HCT116 (cell line): ENCODE measurements at regions not wholly inside any gene's neighbourhood (a gene's known extent, or its start where the extent isn't known, plus 50 kb on each side); places are given as distances from the start of the nearest gene placed in this dataset.

Experiments used
- CTCF ChIP-seq, 3 experiments: fragments of 200-600 bp in 1 of 3; sonication (generic) in 1 of 3; IDR thresholded peaks in 2 of 3; conservative IDR thresholded peaks in 1 of 3; 2 replicates each; pipeline ENCODE4 v1.5.1; 2012 to 2017; ENCODE audit warnings: low read depth in 2 of 3, low read length in 2 of 3, antibody characterized with exemption in 1 of 3, borderline replicate concordance in 1 of 3, control low read depth in 1 of 3, mild to moderate bottlenecking in 1 of 3, mixed read lengths in 1 of 3, mixed run types in 1 of 3, moderate library complexity in 1 of 3; ENCODE audit not compliant: insufficient read depth in 1 of 3
- EZH2phosphoT487 ChIP-seq: fragments of 200-600 bp; IDR thresholded peaks from 2 replicates; pipeline ENCODE4 v1.6.1; 2018; ENCODE audit warnings: antibody characterized with exemption, borderline replicate concordance
- POLR2A ChIP-seq: IDR thresholded peaks from 2 replicates; pipeline ENCODE4 v1.7.0; 2011; ENCODE audit warnings: borderline replicate concordance; ENCODE audit not compliant: insufficient read depth, insufficient read length; ENCODE audit errors: extremely low read depth
- RAD21 ChIP-seq: IDR thresholded peaks from 2 replicates; pipeline ENCODE4 v1.6.1; 2012; ENCODE audit warnings: low read depth, mild to moderate bottlenecking
- SIN3A ChIP-seq: IDR thresholded peaks from 2 replicates; pipeline ENCODE4 v1.6.1; 2012; ENCODE audit warnings: low read depth
- YY1 ChIP-seq: IDR thresholded peaks from 2 replicates; pipeline ENCODE4 v1.6.1; 2011; ENCODE audit warnings: low read length, low read depth, moderate library complexity, mild to moderate bottlenecking; ENCODE audit not compliant: insufficient replicate concordance; ENCODE audit errors: extremely low read depth
- ZNF274 ChIP-seq: fragments of 200-500 bp; sonication (Bioruptor generic); IDR thresholded peaks from 2 replicates; pipeline ENCODE4 v1.6.1; 2014; ENCODE audit warnings: mild to moderate bottlenecking, low read depth, low read length, inconsistent platforms

GRCh38 chr5:167849874-167850273 lies 441.6 kb upstream of the WWC1 start:
- TF ChIP-seq CTCF (IDR thresholded peaks at IDR 0.05 in 2 of 3, conservative IDR thresholded peaks at IDR 0.05 in 1 of 3; ENCODE audit: borderline replicate concordance in 1 of 3, insufficient read depth in 1 of 3, low read depth in 2 of 3, low read length in 2 of 3), result no peak
- no peak for TF ChIP-seq YY1
- no peak for TF ChIP-seq POLR2A
- TF ChIP-seq EZH2phosphoT487, result no peak
- TF ChIP-seq ZNF274, result no peak
- TF ChIP-seq SIN3A, result no peak
- no peak for TF ChIP-seq RAD21
